ES-I3 (cell line): ENCODE measurements at regions not wholly inside any gene's neighbourhood (a gene's known extent, or its start where the extent isn't known, plus 50 kb on each side); places are given as distances from the start of the nearest gene placed in this dataset.

Experiments used
- H3K36me3 ChIP-seq: 2 replicates; pipeline ENCODE4 v1.6.1; 2013; ENCODE audit warnings: mild to moderate bottlenecking, low read length, control low read depth, moderate library complexity; ENCODE audit not compliant: insufficient read depth
- H3K4me1 ChIP-seq: 2 replicates; pipeline ENCODE4 v1.6.1; 2013; ENCODE audit warnings: mild to moderate bottlenecking, control low read depth, low read length; ENCODE audit not compliant: insufficient read depth
- H3K9ac ChIP-seq: 2 replicates; pipeline ENCODE4 v1.6.1; 2013; ENCODE audit warnings: low read depth, mild to moderate bottlenecking, low read length, moderate library complexity
- H3K9me3 ChIP-seq: 2 replicates; pipeline ENCODE4 v1.6.1; 2013; ENCODE audit warnings: mild to moderate bottlenecking, low read length, moderate library complexity; ENCODE audit not compliant: control insufficient read depth, insufficient read depth

GRCh38 chr14:53766601-53767000 lies 190.0 kb downstream of the BMP4 start:
- no peaks in the 10 kb centered on the region for H3K4me1 ChIP-seq
- no peak overlapping the region for H3K9ac ChIP-seq
- no peaks in the 10 kb centered on the region for H3K36me3 ChIP-seq
- no peaks in the 10 kb centered on the region for H3K9me3 ChIP-seq

GRCh38 chr14:53766106-53766505 lies 190.5 kb downstream of the BMP4 start:
- Histone ChIP-seq H3K4me1 (no peaks in the 10 kb centered on the region), H3K9ac (no peak overlapping the region), H3K9me3 (no peaks in the 10 kb centered on the region), H3K36me3 (no peaks in the 10 kb centered on the region)

- Histone ChIP-seq H3K4me1 (no peaks in the 10 kb centered on the region), H3K36me3 (no peaks in the 10 kb centered on the region), H3K9ac (no peak overlapping the region), H3K9me3 (no peaks in the 10 kb centered on the region)
Measured at GRCh38 chr14:53764846-53765245, 191.8 kb downstream of the BMP4 start.

GRCh38 chr14:53758141-53758540 lies 198.5 kb downstream of the BMP4 start:
- peaks cover 4% of the 10 kb centered on the region; the same call in 1 of the 2 replicates for H3K9me3 ChIP-seq
- H3K9ac ChIP-seq = no peak overlapping the region
- no peaks in the 10 kb centered on the region for H3K4me1 ChIP-seq
- H3K36me3 ChIP-seq = no peaks in the 10 kb centered on the region

GRCh38 chr14:53757732-53758131 lies 198.9 kb downstream of the BMP4 start:
- no peaks in the 10 kb centered on the region for H3K36me3 ChIP-seq
- H3K4me1 ChIP-seq = no peaks in the 10 kb centered on the region
- H3K9ac ChIP-seq = no peak overlapping the region
- peaks cover 4% of the 10 kb centered on the region; the same call in 1 of the 2 replicates for H3K9me3 ChIP-seq

- H3K4me1 ChIP-seq = no peaks in the 10 kb centered on the region
- H3K9me3 ChIP-seq = peaks cover 4% of the 10 kb centered on the region; the same call in 1 of the 2 replicates
- H3K36me3 ChIP-seq = no peaks in the 10 kb centered on the region
- H3K9ac ChIP-seq = no peak overlapping the region
Measured at GRCh38 chr14:53751650-53752049, 205.0 kb downstream of the BMP4 start.

- no peak overlapping the region for H3K9ac ChIP-seq
Measured at GRCh38 chr14:53748691-53749090, 207.9 kb downstream of the BMP4 start.

GRCh38 chr14:53744857-53745256 lies 211.8 kb downstream of the BMP4 start:
- Histone ChIP-seq H3K9me3 (no peaks in the 10 kb centered on the region), H3K9ac (no peak overlapping the region), H3K4me1 (peaks cover 28% of the 10 kb centered on the region), H3K36me3 (no peaks in the 10 kb centered on the region)

More at GRCh38 chr14:53748691-53749090, 207.9 kb downstream of the BMP4 start:
- H3K36me3 ChIP-seq = no peaks in the 10 kb centered on the region
- H3K4me1 ChIP-seq = no peaks in the 10 kb centered on the region
- no peaks in the 10 kb centered on the region for H3K9me3 ChIP-seq

GRCh38 chr14:53743371-53743770 lies 213.3 kb downstream of the BMP4 start:
- Histone ChIP-seq H3K4me1 (peaks cover 28% of the 10 kb centered on the region), H3K9ac (no peak overlapping the region), H3K36me3 (no peaks in the 10 kb centered on the region), H3K9me3 (no peaks in the 10 kb centered on the region)

- Histone ChIP-seq H3K9ac (no peak overlapping the region), H3K9me3 (no peaks in the 10 kb centered on the region), H3K36me3 (no peaks in the 10 kb centered on the region), H3K4me1 (peaks cover 28% of the 10 kb centered on the region)
Measured at GRCh38 chr14:53742233-53742620, 214.4 kb downstream of the BMP4 start.

GRCh38 chr14:53741479-53742232 lies 215.0 kb downstream of the BMP4 start:
- peaks cover 28% of the 10 kb centered on the region for H3K4me1 ChIP-seq

GRCh38 chr14:53740570-53740969 lies 216.1 kb downstream of the BMP4 start:
- no peak overlapping the region for H3K9ac ChIP-seq
- H3K4me1 ChIP-seq = peaks cover 28% of the 10 kb centered on the region
- no peaks in the 10 kb centered on the region for H3K9me3 ChIP-seq
- H3K36me3 ChIP-seq = no peaks in the 10 kb centered on the region

More at GRCh38 chr14:53741479-53742232, 215.0 kb downstream of the BMP4 start:
- Histone ChIP-seq H3K36me3 (no peaks in the 10 kb centered on the region), H3K9me3 (no peaks in the 10 kb centered on the region), H3K9ac (no peak overlapping the region)

- Histone ChIP-seq H3K4me1 (peaks cover 3% of the 10 kb centered on the region; the same call in 1 of the 2 replicates), H3K36me3 (no peaks in the 10 kb centered on the region), H3K9me3 (0 out of 2 replicates have a peak, but pooled peaks cover 4% of the 10 kb centered on the region), H3K9ac (no peak overlapping the region)
Measured at GRCh38 chr14:53735916-53736315, 220.7 kb downstream of the BMP4 start.

- Histone ChIP-seq H3K36me3 (no peaks in the 10 kb centered on the region), H3K9ac (no peak overlapping the region), H3K4me1 (no peaks in the 10 kb centered on the region), H3K9me3 (no peaks in the 10 kb centered on the region; the same call in 1 of the 2 replicates)
Measured at GRCh38 chr14:53723221-53723620, 233.4 kb downstream of the BMP4 start.

GRCh38 chr14:53719536-53719935 lies 237.1 kb downstream of the BMP4 start:
- no peaks in the 10 kb centered on the region; the same call in 1 of the 2 replicates for H3K9me3 ChIP-seq

More at GRCh38 chr14:53719536-53719935, 237.1 kb downstream of the BMP4 start:
- H3K4me1 ChIP-seq = 0 out of 2 replicates have a peak, but pooled peaks cover 4% of the 10 kb centered on the region
- no peaks in the 10 kb centered on the region for H3K36me3 ChIP-seq
- H3K9ac ChIP-seq = no peak overlapping the region
